Esophagus squamous epithelium (tissue), 5 donors: ENCODE measurements at regions not wholly inside any gene's neighbourhood (a gene's known extent, or its start where the extent isn't known, plus 50 kb on each side); places are given as distances from the start of the nearest gene placed in this dataset.

Experiments
- DNase-seq: peaks from one replicate; lab custom pipeline; 2025; lab: John Stamatoyannopoulos, UW
- H3K27ac ChIP-seq, 4 donors: fragments of 200-600 bp; sonication (generic); one replicate each; pipeline ENCODE4 v1.5.1; 2016 to 2019; ENCODE audit warnings: mild to moderate bottlenecking in 1 of 4
- H3K27me3 ChIP-seq, 4 donors: fragments of 200-600 bp; sonication (generic); 1 replicate in 3 of 4; 2 replicates in 1 of 4; pipeline versions ENCODE4 v1.5.1 to v1.6.0; 2017 to 2021; ENCODE audit warnings: antibody characterized with exemption in 1 of 4
- H3K36me3 ChIP-seq, 3 donors: fragments of 200-600 bp; sonication (generic); one replicate each; pipeline ENCODE4 v1.5.1; 2016 to 2019
- H3K4me1 ChIP-seq, 3 donors: fragments of 200-600 bp; sonication (generic); one replicate each; pipeline ENCODE4 v1.5.1; 2017 to 2019
- H3K4me3 ChIP-seq, 4 donors: fragments of 200-600 bp; sonication (generic); 1 replicate in 3 of 4; 2 replicates in 1 of 4; pipeline ENCODE4 v1.5.1; 2016 to 2019; ENCODE audit warnings: mild to moderate bottlenecking in 2 of 4, moderate library complexity in 1 of 4
- H3K9me3 ChIP-seq, 3 donors: fragments of 200-600 bp; sonication (generic); one replicate each; pipeline ENCODE4 v1.5.1; 2016 to 2019
- POLR2A ChIP-seq, 4 donors: fragments of 450-650 bp; IDR thresholded peaks; one replicate each; pipeline ENCODE4 v1.6.1; 2017; ENCODE audit warnings: antibody characterized with exemption in 4 of 4, mild to moderate bottlenecking in 4 of 4, moderate library complexity in 3 of 4
- WGBS, 2 donors: methylation state at CpG; one replicate each; pipeline ENCODE4 v1.1.5; 2018; 5-methylcytosine and 5-hydroxymethylcytosine counted together
- intact Hi-C: fragments of 100-400 bp; cut with DNase I; formaldehyde crosslinking; loops from one replicate; pipeline ENCODE4 v1.15.0; 2022
- TF ChIP-seq, protein P1 (sequence below), 6 experiments: fragments of 450-650 bp in 4 of 6; fragments of 200-600 bp in 2 of 6; sonication (generic) in 2 of 6; IDR thresholded peaks; one replicate each; pipeline ENCODE4 v1.5.1; 2016 to 2019; ENCODE audit warnings: antibody characterized with exemption in 6 of 6, mild to moderate bottlenecking in 4 of 6, moderate library complexity in 4 of 6
- donor health status: DM: yes; HTN: yes; CAD: no.

- 70 to 71% methylated on average over 9 of the region's 9 CpGs for WGBS, 2 donors
- no peaks in the 10 kb centered on the region for H3K9me3 ChIP-seq
- intact Hi-C loops = no loop called here
- DNase-seq = no peak
- H3K27me3 ChIP-seq = no peaks in the 10 kb centered on the region
- H3K4me1 ChIP-seq = peaks cover 0 to 38% (median 16%) of the 10 kb centered on the region in 3 donors
- no peak for TF ChIP-seq POLR2A (IDR thresholded peaks at IDR 0.05)
- TF ChIP-seq, protein P1, sequence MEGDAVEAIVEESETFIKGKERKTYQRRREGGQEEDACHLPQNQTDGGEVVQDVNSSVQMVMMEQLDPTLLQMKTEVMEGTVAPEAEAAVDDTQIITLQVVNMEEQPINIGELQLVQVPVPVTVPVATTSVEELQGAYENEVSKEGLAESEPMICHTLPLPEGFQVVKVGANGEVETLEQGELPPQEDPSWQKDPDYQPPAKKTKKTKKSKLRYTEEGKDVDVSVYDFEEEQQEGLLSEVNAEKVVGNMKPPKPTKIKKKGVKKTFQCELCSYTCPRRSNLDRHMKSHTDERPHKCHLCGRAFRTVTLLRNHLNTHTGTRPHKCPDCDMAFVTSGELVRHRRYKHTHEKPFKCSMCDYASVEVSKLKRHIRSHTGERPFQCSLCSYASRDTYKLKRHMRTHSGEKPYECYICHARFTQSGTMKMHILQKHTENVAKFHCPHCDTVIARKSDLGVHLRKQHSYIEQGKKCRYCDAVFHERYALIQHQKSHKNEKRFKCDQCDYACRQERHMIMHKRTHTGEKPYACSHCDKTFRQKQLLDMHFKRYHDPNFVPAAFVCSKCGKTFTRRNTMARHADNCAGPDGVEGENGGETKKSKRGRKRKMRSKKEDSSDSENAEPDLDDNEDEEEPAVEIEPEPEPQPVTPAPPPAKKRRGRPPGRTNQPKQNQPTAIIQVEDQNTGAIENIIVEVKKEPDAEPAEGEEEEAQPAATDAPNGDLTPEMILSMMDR (IDR thresholded peaks at IDR 0.05) = no peak
- no peaks in the 10 kb centered on the region for H3K36me3 ChIP-seq
- H3K27ac ChIP-seq = no peak overlapping the region
- no peak overlapping the region for H3K4me3 ChIP-seq
These were observed 232.5 kb downstream of the PTEN start for GRCh38 chr10:88095778-88096431.

DNA sequence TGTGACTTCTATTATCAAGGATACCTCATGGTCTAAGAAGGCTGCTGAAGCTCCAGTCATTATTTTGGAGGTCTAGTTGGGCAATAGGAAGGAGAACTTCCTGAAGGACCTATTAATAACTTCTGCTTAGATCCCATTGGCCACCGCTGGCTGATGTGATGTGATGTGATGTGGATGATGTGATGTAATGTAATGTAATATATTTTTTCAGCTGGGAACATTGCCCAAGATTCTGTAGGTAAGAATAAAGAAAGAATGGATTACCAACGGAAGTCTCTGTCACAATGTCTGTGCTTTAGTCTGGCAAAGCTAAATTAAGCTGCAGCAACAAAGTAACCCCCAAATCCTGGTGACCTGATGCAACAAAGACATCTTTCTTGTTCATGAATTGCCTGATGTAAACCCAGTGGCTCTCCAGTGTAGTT lies 233.7 kb downstream of the PTEN start:
- Histone ChIP-seq H3K9me3 (no peaks in the 10 kb centered on the region), H3K4me3 (no peak overlapping the region), H3K4me1 (peaks cover 0 to 26% (median 11%) of the 10 kb centered on the region in 3 donors), H3K27ac (peak overlapping the region in 1 of 4 donors; percentile 1), H3K36me3 (no peaks in the 10 kb centered on the region), H3K27me3 (no peaks in the 10 kb centered on the region)
- TF ChIP-seq, protein P1 (IDR thresholded peaks at IDR 0.05) = no peak
- no peak for TF ChIP-seq POLR2A (IDR thresholded peaks at IDR 0.05)
- no peak for DNase-seq
- 71 to 72% methylated on average over 2 of the region's 2 CpGs for WGBS, 2 donors
- intact Hi-C loops = no loop called here

DNA sequence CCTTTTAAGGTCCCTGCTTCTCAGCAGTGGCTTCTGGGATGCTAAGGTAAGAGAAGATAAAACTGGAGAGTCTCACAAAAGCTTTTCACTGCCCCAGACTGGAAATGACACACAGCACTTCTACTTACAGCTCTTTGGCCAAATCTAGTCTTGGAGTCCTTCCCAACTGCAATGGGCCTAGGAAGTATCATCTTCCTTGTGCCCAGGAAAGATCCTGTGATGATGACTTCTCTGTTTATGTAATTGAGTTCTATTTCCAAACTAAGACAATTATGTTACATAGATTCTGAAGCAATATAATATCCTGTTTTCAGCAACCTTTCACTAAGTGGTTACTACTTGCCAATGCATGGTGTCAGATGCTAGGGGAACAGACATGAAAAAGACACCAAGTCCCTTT lies 234.1 kb downstream of the PTEN start:
- intact Hi-C loops = no loop called here
- peak overlapping the region in 1 of 4 donors; percentile 1 for H3K27ac ChIP-seq
- TF ChIP-seq, protein P1 (IDR thresholded peaks at IDR 0.05) = no peak
- TF ChIP-seq POLR2A (IDR thresholded peaks at IDR 0.05) = no peak

GRCh38 chr10:88100281-88100680 lies 236.9 kb downstream of the PTEN start:
- Histone ChIP-seq H3K27me3 (no peaks in the 10 kb centered on the region), H3K27ac (no peak overlapping the region), H3K9me3 (no peaks in the 10 kb centered on the region), H3K4me1 (peaks cover 0 to 9% (median 7%) of the 10 kb centered on the region in 3 donors), H3K36me3 (no peaks in the 10 kb centered on the region), H3K4me3 (no peak overlapping the region)
- no peak for DNase-seq
- intact Hi-C loops = no loop called here
- TF ChIP-seq, protein P1 (IDR thresholded peaks at IDR 0.05) = no peak

More for the DNA sequence above, 234.1 kb downstream of the PTEN start:
- no peak for DNase-seq
- H3K36me3 ChIP-seq = no peaks in the 10 kb centered on the region
- H3K9me3 ChIP-seq = no peaks in the 10 kb centered on the region
- H3K4me3 ChIP-seq = no peak overlapping the region
- H3K4me1 ChIP-seq = peaks cover 0 to 21% (median 11%) of the 10 kb centered on the region in 3 donors
- no peaks in the 10 kb centered on the region for H3K27me3 ChIP-seq

- 93 to 95% methylated on average over 2 of the region's 2 CpGs for WGBS, 2 donors
- Histone ChIP-seq H3K36me3 (no peaks in the 10 kb centered on the region), H3K27ac (no peak overlapping the region), H3K4me1 (no peaks in the 10 kb centered on the region), H3K9me3 (no peaks in the 10 kb centered on the region), H3K27me3 (no peaks in the 10 kb centered on the region), H3K4me3 (no peak overlapping the region)
- intact Hi-C loops = no loop called here
- no peak for DNase-seq
- TF ChIP-seq, protein P1 (IDR thresholded peaks at IDR 0.05) = no peak
- TF ChIP-seq POLR2A (IDR thresholded peaks at IDR 0.05) = no peak
These were observed 238.2 kb downstream of the PTEN start for GRCh38 chr10:88101666-88102065.
